Activated CD4-positive, CD25-positive, alpha-beta regulatory T cell treated with anti-CD3 and anti-CD28 coated beads, Interleukin-2, amount 50 U/mL, for 24 hours (primary cell): ENCODE measurements at regions not wholly inside any gene's neighbourhood (a gene's known extent, or its start where the extent isn't known, plus 50 kb on each side); places are given as distances from the start of the nearest gene placed in this dataset.

Source experiments
- ATAC-seq, 2 donors: fragments of 150-1000 bp; cut with Tn5 transposase; one replicate each; pipeline ENCODE4 v1.10.0; 2021; ENCODE audit warnings: mild to moderate bottlenecking in 1 of 2, moderate library complexity in 1 of 2

DNA sequence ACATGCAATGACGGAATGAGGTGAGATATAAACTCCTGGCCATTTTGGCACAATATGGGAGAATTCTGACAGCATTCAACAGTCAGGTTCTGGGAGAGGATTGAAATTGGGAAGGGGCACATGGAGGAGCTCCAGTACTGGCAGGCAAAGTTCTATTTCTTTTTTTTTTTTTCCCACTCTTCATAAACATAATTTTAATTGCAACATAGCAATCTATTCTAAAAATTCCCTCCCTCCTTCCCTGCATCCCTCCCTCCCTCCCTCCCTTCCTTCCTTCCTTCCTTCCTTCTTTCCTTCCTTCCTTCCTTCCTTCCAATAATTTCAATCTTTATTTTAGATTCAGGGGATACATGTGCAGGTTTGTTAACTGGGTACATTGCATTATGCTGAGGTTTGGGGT lies 93.2 kb downstream of the PTCSC3 start:
- ATAC-seq, result no peak

DNA sequence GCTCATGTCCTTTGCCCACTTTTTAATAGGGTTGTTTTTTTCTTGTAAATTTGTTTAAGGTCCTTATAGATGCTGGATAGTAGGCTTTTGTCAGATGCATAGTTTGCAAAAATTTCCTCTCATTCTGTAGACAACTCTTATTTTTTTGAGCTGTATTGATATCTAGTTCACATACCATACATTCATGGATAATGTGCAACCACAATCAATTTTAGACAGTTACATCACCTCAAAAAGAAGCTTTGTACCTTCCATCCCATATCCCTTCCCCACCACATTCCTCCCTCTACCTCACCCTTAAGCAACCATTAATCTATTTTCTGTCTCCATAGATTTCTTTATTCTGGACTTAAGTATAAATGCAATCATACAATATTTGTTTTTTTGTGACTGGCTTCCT lies 98.4 kb downstream of the PTCSC3 start:
- no peak for ATAC-seq

DNA sequence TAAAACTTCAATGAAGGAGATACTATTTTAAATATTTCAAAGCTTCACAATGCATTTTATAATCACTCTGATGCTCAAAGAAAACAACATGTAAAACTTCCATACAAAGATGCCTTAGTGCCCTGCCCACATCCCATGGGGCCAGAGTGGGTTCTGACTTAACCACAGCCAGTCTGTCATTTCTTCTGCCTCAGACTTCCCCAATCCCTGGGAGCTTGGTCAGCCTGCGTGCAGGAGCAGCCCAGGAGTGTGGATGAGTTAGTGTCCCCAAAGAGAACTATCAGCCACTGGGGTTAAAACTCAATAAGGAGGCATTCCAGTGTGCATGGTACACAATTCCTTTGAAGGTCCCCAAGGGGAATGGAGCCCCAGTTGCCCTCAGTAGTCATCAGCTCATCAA lies 100.3 kb downstream of the PTCSC3 start:
- no peak for ATAC-seq

DNA sequence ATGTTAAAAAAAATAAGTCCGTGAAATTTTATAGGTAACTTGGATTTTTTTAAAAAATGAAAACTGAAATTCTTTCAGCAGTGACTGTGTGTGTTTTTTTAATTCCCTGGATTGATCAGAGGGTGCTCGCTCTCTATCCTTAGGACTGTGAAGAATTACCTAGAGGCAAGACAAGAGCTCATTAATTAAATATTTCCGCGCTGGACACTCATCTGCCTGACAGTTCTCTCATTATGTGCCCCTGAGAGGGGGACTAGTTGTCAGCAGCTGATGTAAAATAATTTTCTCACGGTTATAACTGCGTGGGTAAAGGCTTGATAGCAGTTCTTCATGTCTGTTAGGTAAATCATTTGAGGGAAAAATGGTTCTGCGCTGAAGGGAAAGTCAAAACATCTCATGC lies 101.3 kb downstream of the PTCSC3 start:
- ATAC-seq, result no peak

DNA sequence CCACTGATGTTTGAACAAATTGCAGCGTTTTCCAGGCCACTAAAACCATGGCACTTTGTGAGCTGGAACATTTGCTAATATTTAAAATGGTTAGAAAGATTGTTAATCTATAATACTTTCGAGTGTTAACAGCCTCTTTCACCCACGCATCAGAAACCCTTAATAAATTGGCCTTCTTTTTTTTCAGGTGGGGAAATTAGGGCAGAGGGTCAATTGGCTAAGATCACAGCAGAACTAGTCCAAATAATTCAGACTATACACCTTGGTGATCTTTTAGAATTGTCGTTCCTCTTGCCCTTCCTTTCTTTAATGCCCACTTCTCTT lies 105.8 kb downstream of the PTCSC3 start:
- ATAC-seq, result no peak

DNA sequence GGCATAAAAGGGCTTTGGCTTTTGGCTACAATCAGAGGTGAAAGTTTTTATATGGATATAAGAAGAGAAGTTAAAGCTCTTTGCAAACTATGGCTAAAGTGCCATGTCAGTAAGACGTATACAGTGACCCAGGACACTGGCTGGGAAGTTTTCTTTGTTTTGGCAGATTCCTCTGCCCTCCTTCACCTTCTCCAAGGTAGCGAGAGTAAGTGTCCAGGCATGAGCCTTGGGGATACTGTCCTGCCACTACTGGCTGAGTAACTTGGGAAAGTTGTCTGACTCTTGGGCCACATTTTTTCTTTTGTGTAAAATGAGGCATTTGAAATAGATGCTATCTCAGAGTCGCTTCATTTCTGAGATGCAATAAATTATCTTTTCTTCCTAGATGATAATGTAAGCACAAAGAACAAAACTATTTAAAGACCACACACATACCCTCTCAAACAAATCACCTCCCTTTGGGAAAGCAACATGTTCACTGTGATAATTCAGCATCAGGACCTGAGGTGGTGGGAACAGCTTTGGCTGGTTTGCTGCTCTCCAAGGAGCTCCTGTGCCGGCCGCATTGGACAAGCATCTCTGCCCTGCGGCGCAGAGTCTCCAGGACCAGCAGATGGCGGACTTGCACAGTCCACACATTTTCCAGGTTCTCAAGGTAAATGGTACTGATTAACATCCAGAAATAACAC lies 106.3 kb downstream of the PTCSC3 start:
- no peak for ATAC-seq

DNA sequence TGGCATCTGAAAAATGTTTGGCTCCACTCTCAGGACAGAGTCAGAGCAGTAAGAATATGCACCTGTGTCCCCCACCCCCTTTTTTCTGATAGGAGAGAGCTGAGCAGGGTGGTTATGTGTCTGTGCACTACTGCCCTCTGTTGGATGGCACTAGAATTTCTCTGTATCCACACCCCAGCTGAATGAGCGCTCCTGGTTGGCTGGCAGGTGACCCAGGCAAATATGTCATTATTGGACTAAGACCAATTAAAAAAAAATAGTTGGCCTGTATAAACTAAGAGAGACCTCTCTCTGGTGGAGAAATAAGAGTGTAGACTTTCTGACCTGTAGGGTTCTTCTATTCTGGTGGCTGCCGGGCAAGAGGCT lies 107.0 kb downstream of the PTCSC3 start:
- ATAC-seq, result peak in 1 of 2 donors; percentile 46

DNA sequence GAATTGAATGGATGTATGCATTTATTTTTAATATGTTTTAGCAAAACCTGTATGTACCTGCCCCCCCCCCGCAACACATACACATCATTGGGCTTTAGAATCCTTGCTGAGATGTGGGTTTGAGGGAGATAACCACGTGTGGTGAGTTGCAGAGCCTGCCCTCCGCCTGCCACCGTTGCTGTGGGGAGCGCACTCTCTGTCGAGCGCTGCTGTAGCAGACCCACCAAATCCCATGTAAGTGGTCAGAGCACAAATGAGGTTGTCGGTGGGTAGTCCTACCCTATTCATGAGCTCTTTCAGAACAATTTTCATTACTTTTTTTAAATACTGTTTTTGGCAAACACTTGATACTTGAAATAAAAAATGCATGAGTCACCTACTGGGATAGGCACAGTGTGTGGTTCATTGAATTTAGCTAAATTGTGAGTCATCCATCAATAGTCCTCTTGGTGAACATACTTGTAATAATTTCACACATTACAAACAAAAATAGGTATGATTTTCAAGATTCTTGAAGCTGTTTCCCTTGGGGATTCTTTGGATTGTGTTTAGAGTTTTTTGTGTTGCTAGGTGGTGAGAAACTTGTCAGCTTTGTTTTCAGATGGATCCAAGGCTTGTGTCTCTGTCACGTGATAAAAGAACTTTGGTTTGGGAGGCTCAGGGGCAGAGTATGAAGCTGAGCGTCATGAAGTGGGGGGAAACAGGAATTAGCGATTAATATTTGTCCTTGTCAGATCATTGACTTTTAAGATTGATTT lies 107.6 kb downstream of the PTCSC3 start:
- no peak for ATAC-seq

DNA sequence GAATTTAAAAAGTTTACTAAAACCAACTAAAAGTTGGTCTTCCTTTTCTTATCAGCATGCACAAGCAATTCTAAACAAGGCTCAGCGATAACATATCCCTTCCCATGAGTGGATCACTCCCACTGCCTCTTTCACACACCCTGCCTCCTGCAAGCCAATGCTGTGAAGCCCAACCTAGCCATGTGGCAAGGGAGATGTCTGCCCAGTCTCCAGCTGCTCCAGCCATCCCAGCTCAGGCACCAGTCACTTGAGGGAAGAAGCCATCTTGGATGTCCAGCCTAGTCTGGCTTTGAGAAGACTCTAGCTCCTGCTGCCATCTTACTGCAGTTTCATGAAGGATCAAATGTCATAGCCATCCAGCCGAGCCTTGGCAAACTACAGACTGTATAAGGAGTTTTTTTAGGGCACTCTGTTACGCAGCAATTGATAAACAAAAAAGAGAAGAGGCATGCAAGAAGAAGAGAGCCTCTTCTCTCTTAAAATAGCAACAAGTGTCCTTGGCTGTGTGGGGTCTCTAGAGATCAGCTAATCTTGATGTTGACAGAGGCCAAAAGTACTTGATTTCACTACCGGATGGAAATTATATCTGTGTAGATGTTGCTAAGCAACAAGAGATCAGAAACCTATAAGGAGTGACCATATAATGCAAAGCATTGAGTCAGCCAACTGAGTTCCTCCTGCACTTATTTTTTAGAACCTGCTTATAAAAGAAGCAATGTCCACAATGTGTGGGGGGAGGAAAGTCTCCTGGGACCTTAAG lies 108.9 kb downstream of the PTCSC3 start:
- ATAC-seq, result no peak

DNA sequence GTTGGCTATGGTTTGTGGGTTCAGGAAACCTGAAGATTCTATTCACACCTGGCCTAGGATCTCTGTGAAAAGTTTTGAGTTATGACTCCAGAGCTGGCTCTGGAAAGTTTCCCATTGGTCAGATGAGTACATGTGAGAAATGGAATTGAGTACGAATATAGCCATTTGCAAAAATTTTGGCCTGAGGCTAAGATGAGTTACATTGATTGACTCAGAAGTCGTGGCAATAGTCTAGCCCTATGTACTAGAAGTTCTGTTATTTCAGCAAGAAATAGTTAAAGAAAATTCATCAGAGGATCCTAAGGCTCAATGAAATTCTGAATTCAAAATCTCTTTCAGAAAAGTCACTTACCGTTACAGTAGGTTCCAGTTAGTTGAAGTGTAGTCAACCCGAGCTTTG lies 109.9 kb downstream of the PTCSC3 start:
- ATAC-seq, result no peak

DNA sequence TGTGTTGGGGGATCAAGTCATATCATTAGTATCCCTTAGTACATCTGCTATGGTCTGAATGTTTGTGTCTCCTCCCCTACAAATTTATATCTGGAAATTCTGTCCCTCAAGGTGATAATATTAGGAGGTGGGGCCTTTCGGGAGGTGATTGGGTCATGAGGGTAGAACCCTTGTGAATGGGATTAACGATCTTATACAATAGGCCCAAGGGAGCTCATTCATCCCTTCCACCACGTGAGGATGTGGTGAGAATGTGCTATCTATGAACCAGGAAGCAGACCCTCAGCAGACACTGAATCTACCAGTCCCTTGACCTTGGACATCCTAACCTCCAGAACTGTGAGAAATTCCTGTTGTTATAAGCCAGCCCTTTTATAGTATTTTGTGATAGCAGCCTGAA lies 110.7 kb downstream of the PTCSC3 start:
- ATAC-seq, result no peak

DNA sequence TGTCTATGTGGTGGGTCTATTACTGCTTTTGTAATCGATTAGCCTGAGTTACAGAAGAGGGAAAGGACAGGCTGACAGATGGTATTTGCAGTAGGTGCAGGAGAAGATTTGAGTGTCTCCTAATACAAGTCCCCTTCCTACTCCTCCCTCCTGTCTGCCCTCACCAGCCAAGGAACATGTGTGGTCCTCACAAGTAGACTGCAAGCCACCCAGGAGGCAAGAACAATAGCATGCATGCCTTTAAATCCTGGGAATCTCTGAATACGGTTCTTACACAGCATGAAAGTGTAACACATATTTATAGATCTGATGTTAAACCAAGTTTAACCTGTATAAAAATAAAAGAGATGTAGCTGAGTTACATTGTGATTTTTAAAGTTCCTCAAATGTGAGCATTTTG lies 117.0 kb downstream of the PTCSC3 start:
- no peak for ATAC-seq

DNA sequence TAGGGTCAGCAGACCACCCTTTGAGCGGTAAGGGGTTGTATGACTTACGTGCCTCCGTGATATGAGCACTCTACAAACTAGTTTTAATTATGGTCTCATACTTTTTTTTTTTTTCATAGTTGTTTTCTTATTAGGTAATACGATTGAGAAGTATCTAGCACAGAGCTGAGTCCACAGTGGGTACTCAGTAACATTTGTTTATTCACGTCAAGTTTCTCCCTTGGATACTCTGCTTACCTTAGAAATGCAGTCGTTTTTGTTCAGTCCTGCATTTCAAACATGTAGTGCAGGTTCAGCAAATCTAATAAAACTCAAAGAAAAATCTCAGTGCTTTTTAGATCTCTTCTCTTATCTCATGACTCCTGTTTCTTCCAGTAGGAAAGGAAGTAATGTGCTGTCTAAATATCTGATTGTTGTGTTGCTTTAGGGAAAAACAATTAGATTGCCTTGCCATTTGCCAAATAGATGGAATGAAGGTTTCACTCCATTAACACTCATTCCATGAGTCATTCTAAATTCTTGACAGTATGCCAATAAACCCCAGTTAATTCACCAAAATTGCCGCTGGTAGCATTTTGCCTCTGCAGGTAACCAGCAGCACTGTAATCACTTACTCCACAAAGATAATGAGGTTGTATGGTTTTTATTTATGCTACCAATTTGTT lies 118.9 kb downstream of the PTCSC3 start:
- no peak for ATAC-seq

DNA sequence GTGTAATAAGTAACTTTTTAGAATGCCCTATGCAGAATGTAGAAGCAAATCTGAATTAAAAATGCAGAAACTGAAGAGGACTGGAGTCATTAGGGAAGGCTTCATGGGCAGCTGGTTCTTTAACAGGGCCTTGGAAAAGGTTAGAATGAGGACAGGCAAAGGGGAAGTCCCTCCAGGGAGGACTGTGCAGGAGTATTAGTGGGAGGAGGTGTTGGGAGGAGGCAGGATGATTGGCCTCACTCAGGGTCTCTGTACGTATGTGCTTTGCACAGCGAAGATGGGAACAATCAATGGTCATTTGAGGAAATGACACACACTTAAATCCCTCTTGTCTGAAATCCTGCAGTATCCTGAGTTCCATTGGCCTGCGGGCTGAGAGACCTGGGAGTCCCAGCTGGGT lies 119.7 kb downstream of the PTCSC3 start:
- no peak for ATAC-seq

DNA sequence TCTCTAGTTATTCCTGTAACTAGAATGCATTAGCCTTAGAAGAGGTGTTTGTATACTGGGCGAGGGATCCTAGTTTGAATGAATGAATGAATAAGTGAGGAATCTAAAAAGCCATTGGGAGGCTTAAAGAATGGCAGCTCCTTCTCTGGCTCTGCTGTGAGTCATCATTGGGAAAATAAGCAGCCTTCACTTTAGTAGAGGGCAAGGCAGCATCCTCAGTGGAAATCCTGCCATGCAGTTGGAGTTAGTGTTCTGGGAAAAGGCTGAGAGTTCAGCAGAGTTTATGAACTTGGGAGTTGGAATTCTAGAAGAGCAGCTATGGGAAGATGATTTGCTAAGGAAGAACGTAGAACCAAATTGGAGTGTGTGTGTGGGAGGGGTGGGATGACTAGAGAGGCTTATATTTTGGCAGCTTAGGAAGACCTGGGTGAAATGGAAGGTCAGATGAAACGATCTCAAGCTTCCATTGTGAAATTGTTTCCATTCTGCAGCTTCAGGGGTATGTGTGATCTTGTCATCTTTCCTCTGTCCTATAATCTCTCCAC lies 120.8 kb downstream of the PTCSC3 start:
- no peak for ATAC-seq

DNA sequence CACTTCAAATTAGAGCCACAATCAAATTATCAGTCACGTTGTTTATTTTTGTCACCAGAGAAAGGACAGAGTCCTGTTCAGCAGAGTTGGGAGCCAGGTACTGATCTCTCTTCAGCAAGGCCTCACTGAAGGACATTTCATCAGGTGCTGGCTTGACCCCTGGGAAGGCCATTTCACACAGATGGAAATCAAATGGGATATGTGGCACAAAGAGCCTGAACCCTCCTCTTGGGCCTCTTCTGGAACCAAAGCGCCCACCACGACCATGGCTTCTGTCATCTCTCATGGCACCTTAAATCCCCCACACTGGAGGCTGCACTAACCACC lies 121.5 kb downstream of the PTCSC3 start:
- no peak for ATAC-seq

DNA sequence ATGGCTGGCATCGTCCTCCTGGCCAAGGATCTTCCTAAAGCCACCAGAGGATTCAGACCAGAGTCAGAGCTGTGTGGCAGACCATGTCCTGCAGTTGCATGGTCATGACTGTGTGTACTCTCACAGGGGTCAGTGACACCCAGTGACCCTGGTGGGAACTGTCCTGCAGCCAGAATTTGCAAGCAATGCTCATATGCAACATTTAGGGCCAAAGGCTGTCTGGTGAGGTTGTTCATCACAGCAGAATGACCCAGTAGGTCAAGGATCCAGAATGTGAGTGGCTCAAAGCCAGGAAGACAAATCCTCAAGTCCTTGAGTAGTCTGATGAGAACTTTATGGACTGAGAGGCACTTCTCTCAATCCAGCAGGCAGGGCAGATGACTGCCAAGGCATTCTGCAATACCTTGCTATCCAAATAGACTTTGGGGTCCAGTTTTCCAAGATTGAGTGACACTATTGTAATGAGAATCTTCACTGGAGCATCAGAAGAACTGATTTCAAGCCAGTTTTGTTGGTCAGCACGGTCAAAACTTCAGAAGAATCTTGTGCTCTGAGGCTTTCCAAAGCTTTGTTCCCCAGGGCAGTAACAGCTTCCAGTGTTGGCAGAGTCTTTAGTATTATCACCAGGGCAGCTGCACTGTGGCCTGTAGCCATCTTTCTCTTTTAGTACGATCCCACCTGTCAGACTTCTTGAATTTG lies 122.0 kb downstream of the PTCSC3 start:
- no peak for ATAC-seq

DNA sequence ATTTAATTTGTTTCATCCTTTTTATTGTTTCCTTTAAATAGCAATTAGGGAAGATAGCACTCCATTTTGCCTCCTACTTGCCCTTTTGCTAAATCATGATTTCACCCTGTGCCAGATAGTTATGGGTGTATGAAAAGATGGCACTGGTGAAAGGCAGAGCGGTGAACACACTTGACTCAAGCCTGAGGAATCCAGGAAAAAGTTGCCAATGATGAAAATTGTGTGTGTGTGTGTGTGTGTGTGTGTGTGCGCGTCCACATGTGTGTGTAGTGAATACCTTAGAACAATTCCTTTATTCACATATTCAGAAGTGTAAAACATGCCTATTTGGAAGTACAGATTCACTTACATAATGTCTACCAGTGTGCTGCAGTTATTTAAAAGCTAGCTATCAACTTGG lies 123.8 kb downstream of the PTCSC3 start:
- no peak for ATAC-seq

DNA sequence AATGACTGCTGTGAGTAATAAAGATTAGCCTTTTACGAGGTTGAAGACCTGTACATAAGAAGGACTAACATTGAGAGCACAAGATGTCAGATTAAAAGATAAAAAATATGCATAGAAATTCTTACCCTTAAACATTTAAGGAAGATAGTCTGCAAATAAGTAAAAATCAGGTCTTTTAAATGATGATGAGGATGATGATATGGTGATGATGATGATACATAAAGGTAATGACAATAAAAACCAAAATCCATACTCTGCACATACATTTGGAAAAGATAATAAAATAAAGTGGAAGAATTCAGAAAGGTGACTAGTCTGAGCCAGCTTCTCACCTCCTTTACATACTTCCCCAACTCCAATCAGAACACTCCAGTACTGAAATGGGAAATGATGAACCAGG lies 124.5 kb downstream of the PTCSC3 start:
- ATAC-seq, result no peak

DNA sequence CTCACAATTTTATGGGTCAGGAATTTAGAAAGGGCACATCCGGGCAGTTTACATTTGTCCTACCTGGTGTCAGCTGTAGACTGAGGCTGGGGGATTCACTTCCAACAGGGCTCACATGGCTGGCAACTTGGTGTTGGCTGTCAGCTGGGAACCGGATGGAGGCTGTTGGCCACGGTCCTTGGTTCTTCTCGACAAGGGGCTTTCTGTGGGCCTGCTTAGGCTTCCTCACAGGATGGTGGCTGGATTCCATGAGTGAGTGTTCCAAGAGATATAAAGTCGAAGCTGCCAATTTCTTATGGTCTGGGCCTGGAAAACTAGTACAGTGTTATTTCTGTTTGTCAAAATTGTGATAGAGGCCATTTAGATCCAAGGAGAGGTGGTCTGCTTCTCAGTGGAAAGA lies 127.9 kb downstream of the PTCSC3 start:
- ATAC-seq, result no peak

DNA sequence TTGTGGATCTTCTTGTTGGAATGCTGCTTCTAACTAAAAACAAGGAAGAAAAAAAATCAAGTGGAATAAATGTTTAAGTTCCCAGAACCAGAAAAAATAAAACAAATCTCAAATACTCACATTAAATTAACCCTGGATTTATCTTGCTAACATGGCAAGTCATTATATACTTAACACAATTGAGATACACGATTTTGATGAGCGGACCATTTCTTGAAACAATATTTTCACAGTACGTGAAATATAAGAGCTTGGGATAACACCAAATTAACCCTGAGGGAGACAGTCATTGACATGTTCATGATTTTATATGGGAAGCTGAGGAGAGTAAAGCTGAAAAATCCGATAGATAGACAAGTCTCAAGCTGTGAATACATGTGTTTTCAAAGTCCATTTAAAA lies 128.6 kb downstream of the PTCSC3 start:
- ATAC-seq, result no peak

DNA sequence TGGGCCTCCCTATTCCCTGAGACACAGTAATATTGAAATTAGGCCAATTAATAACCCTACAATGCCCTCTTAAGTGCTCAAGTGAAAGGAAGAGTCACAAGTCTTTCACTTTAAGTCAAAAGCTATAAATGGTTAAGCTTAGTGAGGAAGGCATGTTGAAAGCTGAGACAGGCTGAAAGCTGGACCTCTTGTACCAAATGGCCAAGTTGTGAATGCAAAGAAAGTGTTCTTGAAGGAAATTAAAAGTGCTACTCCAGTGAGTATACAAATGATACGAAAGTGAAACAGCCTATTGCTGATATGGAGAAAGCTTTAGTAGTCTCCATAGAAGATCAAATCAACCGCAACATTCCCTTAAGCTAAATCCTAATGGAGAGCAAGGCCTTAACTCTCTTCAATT lies 140.8 kb downstream of the PTCSC3 start:
- ATAC-seq, result no peak

DNA sequence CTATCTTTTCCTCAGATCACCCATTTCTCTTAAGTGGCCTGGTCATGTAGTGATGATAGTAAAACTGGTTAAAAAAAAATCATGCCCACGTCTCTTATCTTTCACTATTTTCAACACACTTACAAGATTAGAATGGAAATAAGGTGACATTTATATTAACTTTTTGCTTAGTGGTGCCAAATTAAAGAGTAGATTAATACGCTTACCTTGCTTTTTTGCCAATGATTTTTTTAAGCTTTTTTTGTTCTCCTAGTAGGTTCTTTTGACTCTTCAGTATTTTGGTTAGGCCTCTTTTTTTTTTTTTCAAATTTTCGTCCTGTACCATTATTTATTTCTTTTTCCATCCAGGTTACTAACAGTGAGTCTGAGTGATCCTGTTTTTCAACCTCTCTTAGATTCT lies 147.9 kb downstream of the PTCSC3 start:
- no peak for ATAC-seq
